ENCODE measurements at regions not wholly inside any gene's neighbourhood (a gene's known extent, or its start where the extent isn't known, plus 50 kb on each side); places are given as distances from the start of the nearest gene placed in this dataset.

DNA sequence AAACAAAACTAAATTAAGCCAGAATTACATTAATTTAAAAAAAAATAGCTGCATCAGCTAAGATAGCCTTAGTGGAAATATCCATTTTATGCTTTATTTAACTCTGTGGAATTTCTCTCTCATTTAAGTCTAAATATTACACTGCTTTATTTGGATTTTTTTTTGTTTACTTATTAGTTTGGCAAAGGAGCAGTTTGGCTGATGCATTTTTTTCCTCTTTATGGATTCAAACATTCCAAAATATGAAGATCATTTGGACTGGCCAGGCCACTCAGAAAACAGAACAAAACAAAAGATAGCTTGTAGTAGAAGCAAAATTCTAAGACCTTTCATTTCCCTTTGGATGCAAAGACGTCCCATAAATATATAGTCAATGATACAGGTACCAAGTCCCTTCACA, 707.3 kb upstream of the UBE2E2 start:
- DNase-seq, result no peak

DNA sequence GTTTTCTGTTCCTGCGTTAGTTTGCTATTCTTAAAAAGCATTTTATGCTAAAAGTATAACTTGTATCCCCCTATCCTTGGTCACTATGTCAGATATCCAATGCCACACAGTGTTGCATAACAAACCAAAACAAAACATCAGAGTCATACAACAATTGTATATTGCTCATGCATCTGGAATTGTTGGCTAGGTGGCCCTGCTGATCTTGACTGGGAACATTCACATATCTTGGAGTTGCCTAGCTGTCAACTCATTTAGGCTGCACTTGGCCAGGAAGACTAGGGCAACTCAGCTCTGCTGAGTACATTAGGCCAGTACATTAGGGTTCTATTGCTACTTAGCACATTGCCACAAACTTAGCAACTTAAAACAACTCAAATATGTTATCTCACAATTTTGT, 706.5 kb upstream of the UBE2E2 start:
- no peak for DNase-seq

DNA sequence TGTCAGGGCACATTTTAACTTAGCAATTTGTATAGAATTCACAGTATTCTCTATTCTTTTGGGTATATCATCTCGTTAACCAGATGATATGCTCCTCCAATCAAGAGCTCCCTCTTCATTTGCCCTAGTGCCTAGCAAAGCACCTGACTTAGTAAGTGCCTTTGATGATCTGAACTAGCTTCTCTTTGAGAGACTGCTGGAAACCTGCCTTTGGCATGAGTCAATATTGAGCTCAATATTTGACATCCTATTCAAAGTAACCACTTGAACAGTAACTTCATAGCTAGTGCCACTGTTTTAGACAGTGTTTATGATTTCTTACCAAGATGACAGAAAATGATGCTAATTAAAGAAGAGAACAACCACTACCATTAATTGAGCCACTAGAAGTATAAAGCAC, 696.3 kb upstream of the UBE2E2 start:
- DNase-seq, result no peak

DNA sequence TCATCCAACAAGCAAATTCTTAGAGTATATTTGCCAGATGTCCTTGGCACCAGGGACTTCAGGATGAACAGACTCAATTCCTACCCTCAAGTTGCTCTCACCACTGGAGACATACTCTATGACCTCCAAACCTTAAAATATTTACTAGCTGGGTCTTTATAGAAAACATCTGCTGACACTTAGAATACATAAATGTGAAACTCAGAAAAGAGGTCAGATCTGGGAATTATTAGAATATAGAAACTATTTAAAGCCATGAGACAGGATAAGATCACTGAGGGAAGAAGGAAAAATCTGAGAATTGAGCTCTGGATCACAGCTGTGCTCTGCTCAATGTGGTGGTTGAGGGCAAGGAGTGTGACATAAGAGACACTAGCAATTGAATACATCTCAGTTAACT, 695.4 kb upstream of the UBE2E2 start:
- no peak for DNase-seq

DNA sequence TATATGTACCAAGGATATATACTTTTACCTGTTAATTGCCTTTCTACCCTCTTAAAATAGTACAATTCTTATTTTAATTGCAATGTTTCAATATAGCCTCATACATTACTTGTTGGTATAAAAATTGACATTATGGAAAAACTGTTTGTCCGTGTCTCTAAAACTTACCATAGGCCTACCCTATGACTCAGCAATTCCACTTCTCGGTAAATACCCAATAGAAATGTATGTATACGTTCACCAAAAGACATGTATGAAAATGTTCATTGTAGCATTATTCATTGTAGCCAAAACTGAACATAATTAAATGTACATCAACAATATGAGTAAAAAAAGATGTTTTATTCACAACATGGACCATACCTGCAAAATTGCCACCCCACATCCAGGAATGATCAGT, 679.2 kb upstream of the UBE2E2 start:
- DNase-seq, result no peak

DNA sequence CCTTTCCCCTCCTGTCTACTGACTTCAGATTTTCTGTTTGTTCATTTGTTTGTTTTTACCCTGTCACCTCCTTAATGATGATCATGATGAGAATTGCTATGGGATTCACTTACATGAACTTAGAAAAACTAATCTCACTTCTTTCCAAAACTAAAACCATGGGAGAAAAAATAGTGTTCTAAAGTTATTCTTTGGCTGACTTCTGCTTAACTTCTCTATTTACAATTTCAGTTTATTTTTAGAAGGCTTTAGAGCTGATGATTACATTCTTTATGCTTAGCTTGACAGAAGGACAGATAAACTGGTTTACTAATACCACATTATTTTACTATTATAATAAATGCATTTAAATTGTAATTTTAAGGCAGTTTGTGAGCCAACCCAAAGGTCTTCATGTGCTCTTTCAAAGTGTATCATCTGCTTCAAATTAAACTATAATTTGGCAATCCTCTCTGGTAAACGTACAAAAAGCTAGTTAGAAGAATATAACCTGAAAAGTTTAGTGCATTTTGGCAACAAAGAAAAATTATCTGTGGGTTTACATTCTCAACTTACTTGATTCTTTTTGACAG, 676.8 kb upstream of the UBE2E2 start:
- DNase-seq, result no peak

DNA sequence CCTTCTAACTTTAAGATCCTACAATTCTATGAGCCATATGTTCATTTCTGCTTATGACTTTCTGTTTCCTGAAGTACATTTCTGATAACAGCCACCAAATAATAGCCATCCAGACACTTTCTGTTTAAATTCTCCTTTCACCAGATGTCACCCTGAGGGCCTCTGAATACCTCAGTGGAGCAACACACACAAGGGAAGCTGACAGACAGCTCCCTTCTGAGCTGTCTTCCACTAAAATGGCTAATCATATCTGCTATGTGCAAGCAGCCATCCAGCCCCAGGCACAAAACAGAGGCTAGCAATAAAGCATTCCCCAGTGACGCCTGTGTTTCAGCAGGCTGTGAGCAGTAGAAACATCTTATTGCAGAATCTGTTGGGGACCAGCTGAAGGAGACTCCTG, 666.6 kb upstream of the UBE2E2 start:
- no peak for DNase-seq

DNA sequence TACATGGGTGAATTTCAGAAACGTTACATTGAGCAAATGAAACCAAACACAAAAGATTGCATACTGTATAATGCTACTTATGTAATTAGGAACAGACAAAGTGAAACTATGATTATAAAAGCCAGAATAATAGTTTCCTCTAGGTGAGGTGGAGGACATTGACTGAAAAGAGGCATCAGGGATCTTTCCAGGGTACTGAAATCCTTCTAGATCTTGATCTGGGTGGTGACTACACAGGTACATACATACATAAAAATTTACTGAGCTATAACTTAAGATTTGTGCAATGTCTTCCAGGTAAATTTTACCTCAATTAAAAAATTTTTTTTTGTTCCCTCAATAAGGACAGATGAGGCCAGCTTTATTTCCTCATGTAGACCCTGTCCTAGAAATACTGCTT, 665.6 kb upstream of the UBE2E2 start:
- DNase-seq, result no peak

DNA sequence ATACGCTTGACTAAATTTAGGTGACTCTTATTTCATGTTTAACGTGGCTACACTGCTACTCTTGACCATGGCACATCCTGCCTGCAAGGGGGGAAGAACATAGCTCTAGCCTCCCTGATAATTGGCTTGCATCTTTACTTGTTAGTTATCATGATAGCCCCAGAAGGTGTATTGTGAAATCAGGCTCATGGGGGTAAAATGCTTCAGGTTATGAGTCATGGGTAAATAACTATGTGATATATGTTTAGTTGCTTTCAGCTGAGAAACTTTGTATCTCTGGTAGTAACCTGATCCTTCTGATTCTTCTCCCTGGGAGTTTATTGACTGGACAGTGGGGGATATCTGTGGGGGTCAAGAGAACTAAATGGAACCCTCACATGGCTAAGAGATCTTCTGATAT, 660.8 kb upstream of the UBE2E2 start:
- no peak for DNase-seq

DNA sequence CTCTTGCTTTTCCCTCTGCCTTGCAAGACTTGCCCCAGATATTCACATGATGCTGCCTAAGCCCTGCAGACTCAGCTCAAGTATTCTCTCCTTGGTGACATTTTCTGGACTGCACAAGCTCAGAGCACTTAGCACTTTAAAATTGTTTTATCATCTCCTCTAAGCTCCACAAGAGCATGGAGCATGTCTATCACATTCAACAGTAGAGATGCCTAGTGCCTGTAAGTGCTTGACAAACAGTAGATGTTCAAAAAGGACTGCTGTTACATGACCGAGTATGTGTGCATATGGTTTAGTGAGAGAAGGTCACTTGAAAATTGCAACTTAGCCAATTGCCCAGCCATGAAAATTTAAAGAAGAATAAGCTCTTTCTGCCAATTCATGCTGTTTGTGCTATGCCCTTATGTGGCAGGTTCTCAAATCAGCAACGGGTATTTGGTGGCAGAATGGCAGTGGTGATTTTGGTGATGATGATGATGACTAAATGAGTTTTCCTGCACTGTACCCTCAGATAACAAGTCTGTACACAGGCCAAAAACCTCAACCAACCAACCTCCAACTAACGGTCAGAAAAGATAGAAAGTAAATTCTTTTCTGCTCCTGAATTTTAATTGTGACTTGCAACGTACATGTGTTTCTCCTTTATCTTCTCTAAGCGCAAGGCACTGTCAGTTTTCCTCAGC, 647.2 kb upstream of the UBE2E2 start:
- no peak for DNase-seq

DNA sequence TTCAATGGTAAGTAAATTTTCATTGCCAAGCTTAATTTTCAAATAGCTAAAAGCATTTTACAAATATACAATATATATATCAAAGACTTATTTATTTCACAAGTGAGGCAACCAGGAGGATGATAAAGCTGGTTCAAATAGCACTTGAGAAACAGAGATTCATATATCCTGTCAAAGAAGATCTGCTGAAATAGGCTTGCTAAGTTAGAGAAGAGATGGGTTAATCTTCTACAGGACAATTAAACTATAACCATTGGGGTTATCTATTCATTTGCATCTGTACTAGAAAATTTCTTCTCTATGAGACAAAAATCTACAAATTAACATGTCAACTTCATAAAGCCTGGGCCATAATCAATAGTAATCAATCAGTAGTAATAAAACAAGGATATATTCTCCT, 637.7 kb upstream of the UBE2E2 start:
- DNase-seq, result no peak

DNA sequence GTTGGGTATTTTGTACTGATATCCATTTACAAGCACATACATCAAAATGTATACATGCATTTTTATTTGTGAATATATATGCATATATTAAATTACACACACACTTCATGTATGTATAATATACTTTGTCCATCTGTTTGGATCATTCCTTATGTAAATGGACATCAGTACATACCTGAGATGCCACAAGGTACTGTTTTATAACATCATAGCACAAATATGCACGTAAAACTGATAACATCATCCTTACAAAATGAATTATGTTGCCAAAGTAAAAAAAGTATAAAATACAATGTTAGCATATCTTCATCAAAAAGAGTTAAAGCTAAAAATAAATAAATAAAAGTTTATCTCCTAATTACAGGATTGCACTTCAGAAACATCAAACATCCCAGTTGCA, 634.8 kb upstream of the UBE2E2 start:
- no peak for DNase-seq

DNA sequence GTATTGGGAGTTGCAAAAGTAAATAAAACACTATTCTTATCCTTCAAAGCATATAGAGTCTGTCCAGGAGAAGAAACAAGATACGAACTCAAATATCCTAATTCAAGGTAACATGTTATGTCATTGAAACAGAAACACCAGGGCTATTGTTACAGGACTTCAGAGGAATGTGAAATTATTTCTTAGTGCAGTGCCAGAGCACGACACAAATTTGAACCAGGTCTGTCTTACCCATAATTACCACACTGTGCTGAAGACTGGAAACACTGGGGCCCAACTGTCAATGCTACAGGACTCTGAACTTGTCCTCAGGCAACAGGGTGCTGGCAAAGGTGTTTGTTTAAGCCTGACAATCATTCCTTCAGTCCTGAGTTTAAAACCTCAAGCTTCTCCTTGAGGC, 633.6 kb upstream of the UBE2E2 start:
- no peak for DNase-seq

DNA sequence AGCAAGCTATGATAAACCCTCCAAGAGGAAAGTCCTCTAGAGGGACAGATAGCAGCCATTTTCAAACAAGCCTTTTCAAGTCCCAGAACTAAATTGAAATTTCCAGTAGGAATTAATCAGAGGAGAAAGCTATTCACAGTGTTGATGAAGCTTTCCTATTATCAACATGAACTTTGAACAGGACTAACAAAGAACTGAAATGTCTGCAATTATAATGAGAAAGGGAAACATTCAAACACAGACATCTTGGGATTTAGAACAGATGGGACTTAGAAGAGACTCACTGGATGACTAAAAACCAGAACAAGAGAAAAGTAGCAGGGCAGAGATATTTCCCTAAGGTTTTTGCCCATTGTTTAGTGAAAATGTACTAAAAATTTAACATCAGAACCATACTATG, 622.1 kb upstream of the UBE2E2 start:
- DNase-seq, result no peak

DNA sequence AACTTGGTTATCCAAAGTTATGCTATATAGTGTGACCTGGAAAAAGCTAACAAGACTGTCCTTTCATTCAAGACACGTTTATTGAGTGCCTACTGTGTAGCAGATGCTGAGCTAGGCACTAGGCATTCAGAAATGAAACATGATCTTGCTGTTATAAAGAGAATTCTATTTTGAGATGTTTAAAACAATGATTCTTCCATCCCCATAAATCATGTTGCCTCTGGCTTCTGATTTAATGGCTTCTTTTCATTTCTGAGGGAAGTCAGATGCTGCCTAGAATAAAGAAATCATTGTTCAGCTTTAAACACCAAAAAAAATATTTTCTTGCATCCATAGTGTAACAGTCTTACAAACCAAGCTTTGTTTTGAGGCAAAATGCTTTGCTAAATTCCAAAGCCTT, 620.9 kb upstream of the UBE2E2 start:
- DNase-seq, result no peak

DNA sequence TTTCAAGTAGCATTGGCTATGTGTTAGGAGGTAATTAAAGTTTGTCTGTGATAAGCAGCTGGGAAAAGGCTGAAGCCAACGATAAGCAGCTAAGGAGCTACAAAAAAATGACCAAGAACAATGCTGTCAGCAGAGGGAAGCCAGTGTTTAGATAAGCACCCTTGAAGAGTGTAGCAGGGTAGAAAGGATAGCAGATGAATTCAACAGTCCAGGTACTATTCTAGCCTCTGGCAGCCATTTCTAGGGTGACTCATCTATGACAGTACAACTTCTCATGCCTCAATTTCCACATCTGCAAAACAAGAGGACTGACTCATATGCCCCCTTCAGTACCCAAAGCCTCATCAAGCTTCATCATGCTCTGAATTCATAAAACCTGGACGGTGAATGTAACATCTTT, 617.6 kb upstream of the UBE2E2 start:
- DNase-seq, result no peak

DNA sequence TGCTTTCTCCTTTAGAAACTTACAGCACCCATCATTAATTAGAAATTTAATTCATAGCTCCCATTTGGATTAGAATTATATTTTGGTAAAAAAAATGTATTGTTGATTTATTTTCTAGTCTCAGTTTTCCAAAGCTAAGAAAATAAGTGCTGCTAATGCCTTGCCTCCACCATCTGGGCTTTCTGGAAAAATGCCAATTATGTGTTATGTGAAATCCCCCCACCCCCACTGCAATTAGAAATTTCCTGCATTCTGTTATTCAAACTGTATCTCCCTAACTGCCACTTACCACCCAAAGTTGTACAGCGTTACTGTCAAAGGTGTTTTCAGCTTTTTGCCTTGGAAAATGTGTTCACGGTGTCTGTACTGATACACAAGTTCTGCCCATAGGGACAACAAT, 617.2 kb upstream of the UBE2E2 start:
- no peak for DNase-seq

DNA sequence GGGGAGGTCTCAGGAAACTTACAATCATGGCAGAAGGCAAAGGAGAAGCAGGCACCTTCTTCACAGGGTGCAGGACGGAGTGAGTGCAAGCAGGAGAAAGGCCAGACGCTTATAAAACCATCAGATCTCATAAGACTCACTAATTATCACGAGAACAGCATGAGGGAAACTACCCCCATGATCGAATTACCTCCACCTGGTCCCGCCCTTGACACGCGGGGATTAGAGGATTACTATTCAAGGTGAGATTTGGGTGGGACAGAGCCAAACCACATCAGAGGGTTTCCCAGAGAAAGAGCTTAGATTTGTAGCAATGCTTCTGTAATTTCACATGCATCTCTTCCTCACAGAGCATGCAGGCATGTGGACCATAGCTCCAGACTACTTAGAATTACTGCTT, 615.7 kb upstream of the UBE2E2 start:
- no peak for DNase-seq

DNA sequence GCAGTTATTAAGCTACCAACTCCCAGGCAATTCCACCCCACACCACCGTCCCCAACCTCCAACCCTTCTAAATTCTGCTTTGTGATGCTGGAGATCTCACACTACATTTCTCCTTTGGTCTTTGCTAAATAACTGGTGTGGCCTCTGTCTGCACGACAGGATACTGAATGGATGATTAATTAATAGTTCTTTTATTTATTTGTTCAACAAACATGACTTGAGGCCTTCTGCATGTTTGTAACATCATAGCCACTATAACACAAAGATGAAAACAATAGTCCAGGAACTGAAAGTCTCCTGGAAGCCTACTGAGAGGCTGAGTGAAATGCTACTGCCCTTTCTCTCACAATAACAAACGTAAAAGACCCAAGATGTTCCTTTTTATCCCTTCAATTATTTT, 609.5 kb upstream of the UBE2E2 start:
- no peak for DNase-seq

DNA sequence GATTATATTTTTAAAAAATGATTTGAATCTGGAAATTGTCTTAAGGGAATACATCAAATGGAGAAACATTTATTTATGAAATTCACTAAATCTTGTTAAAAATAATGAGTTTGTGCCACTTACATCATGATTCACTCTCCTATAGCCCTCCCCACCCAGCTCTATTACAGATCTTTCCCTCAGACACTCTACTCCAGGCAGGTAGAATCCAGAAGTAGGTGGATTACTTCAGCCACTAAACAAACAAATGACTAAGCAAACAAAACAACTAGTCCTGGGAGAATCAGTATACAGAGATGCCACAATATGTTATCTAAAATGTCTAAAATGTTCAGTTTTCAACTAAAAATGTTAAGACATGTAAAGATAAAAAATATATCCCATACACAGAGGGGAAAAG, 608.1 kb upstream of the UBE2E2 start:
- no peak for DNase-seq

DNA sequence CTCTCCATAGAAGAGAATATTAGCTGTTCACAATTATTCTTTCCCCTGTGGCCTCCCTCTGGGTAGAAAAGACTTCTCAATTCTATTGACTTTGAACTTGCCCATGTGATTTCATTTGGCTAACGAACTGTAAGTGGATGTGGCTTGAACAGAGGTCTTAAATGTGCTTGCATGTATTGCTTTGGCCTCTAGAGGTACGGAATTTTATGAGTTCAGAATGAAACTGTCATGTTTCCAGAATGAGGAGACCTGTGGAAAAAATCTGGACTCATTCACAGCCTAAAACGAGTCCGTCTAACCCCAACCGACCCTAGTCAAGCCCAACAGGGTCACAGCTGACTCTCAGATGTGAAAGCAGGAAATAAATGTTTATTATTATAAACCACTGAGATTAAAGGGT, 596.7 kb upstream of the UBE2E2 start:
- no peak for DNase-seq

DNA sequence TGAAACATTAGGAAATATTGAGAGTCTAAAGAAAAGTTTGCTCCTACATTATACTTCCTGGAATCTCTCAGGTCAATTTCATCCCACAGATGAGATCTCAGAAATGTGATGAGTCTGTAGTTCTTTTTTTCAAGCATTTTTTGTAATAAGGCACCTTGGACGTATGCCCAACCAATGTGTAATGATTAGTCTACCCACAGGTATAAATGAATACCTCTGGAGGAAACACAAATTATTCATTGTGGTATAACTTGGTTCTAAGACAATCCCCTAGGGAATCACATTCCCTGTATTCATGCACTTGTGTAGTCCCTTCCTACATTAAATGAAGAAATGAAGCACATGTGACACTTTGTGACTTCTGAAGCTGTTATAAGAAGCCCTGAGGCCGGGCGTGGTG, 596.2 kb upstream of the UBE2E2 start:
- DNase-seq, result no peak

DNA sequence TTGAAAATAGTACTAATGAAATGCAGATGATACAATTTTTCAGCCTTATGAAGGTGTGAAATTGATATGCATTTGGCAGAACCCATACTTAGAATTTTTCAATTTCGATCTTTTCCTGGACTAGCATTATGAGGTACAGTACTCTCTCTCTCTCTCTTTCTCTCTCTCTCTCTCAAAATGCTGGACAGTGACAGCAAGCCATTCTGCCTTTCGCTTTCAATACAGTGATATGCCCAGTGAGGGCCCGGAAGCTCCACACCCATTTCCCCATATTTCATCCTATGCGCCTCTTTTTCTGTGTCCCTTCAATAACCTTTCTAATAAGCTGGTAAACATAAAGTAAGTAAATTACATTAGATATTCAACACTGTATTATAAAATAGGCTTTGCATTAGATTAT, 595.0 kb upstream of the UBE2E2 start:
- no peak for DNase-seq

DNA sequence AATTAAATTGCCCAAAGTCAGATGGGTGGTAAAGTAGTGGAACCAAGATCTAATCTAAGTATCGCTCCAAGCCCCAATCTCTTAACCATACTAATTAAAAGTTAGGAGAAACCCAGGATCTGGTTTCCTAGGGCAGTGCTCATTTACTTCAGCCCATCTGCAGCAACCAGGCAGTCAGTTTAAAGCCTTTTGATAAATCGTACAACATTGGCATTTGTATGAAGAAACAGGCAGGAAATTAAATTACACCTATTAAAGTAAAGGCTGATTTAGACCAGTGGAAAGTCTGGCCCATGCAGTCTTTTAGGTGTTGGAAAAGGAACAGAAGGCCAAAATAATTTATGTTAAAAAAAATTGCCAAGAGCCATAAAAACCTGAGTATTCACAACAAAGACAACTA, 594.4 kb upstream of the UBE2E2 start:
- no peak for DNase-seq

DNA sequence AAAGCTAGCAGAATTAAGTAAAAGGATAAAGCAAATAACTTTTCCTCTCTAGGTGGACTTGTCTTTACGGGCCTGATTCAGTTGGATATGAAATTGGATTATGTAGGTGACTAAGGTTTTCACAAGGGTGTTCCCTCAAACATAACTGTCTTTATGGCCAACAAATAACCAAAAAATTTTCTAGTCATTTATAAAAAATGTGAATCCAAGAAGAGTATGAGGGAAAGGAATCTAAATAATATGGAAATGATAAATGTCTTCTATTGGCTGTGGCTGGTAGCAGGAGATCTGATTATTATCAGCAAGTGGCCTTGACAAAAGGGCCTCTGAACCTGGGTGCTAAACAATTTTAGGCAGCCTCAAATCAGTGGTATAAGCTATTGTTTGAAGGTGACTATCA, 594.0 kb upstream of the UBE2E2 start:
- DNase-seq, result no peak

DNA sequence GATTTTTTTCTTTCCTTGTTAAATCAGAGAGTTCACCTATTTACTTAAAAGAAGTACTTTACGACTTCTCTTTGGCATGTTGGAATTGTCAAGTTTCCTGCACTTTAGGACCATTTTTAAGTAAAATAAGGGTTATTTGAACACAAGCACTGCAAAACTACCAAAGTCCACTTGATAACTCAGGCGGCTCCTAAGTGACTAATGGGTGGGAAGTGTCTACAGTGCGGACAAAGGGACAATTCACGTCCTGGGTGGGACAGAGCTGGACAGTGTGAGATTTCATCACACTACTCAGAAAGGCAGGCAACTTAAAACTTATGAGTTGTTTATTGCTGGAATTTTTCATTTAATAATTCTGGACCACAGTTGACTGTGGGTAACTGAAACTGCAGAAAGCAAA, 590.2 kb upstream of the UBE2E2 start:
- no peak for DNase-seq
